Activated B cell treated with CpG ODN at 0.5 μM for 24 hours (primary cell): ENCODE measurements at regions not wholly inside any gene's neighbourhood (a gene's known extent, or its start where the extent isn't known, plus 50 kb on each side); places are given as distances from the start of the nearest gene placed in this dataset.

ENCODE experiments used
- ATAC-seq: fragments of 200-7000 bp; cut with Tn5 transposase; one replicate; pipeline ENCODE4 v1.10.0; 2021; ENCODE audit warnings: low read depth, mild to moderate bottlenecking, moderate library complexity
- CTCF ChIA-PET: fragments of 350-600 bp; sonication (Branson Sonifier 250); formaldehyde crosslinking; loops from one replicate; lab custom pipeline; 2021; ENCODE audit warnings: antibody characterized with exemption; lab: Charles Lee
- POLR2A ChIA-PET: fragments of 350-600 bp; sonication (Branson Sonifier 250); formaldehyde crosslinking; loops from one replicate; lab custom pipeline; 2021; ENCODE audit warnings: antibody characterized with exemption; lab: Charles Lee
- DNase-seq: peaks from one replicate; pipeline ENCODE4 v3.0.0; 2022
- H3K27ac Mint-ChIP-seq: one replicate; pipeline ENCODE4 v1.8.0; 2020; ENCODE audit warnings: mixed read lengths
- H3K27me3 Mint-ChIP-seq: one replicate; pipeline ENCODE4 v1.8.0; 2021; ENCODE audit warnings: mixed read lengths
- H3K36me3 Mint-ChIP-seq: one replicate; pipeline ENCODE4 v1.8.0; 2021; ENCODE audit warnings: low read depth, mixed read lengths
- H3K4me1 Mint-ChIP-seq: one replicate; pipeline ENCODE4 v1.8.0; 2021; ENCODE audit warnings: mixed read lengths
- H3K4me3 Mint-ChIP-seq: one replicate; pipeline ENCODE4 v1.8.0; 2020; ENCODE audit warnings: mild to moderate bottlenecking, mixed read lengths
- H3K9me3 Mint-ChIP-seq: one replicate; pipeline ENCODE4 v1.8.0; 2020; ENCODE audit warnings: mixed read lengths
- intact Hi-C: fragments of 100-400 bp; cut with micrococcal nuclease; formaldehyde crosslinking; loops from one replicate; pipeline ENCODE4 v1.15.1; 2024
- TF ChIP-seq, protein P1 (sequence below): fragments of 200-600 bp; IDR thresholded peaks from one replicate; pipeline ENCODE4 v1.8.0; 2022; ENCODE audit warnings: antibody characterized with exemption, mild to moderate bottlenecking

GRCh38 chr11:128304666-128305485 lies 282.5 kb downstream of the ETS1 start:
- ChIA-PET POLR2A (interaction anchor here (1.1 kb wide), 1 partner anchor 248 kb away, joined by 4 read pairs; no protein-coding TSS in a partner anchor), CTCF (no interaction called here)
- no peaks in the 10 kb centered on the region for H3K9me3 Mint-ChIP-seq
- DNase-seq (no peak), ATAC-seq (no peak)
- H3K36me3 Mint-ChIP-seq, result no peaks in the 10 kb centered on the region
- peaks cover 52% of the 10 kb centered on the region for H3K4me1 Mint-ChIP-seq
- H3K27me3 Mint-ChIP-seq, result no peaks in the 10 kb centered on the region
- H3K4me3 Mint-ChIP-seq, result peak overlapping the region; percentile 8
- TF ChIP-seq, protein P1, sequence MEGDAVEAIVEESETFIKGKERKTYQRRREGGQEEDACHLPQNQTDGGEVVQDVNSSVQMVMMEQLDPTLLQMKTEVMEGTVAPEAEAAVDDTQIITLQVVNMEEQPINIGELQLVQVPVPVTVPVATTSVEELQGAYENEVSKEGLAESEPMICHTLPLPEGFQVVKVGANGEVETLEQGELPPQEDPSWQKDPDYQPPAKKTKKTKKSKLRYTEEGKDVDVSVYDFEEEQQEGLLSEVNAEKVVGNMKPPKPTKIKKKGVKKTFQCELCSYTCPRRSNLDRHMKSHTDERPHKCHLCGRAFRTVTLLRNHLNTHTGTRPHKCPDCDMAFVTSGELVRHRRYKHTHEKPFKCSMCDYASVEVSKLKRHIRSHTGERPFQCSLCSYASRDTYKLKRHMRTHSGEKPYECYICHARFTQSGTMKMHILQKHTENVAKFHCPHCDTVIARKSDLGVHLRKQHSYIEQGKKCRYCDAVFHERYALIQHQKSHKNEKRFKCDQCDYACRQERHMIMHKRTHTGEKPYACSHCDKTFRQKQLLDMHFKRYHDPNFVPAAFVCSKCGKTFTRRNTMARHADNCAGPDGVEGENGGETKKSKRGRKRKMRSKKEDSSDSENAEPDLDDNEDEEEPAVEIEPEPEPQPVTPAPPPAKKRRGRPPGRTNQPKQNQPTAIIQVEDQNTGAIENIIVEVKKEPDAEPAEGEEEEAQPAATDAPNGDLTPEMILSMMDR, result no peak
- no peak overlapping the region for H3K27ac Mint-ChIP-seq
- intact Hi-C loops, result no loop called here

DNA sequence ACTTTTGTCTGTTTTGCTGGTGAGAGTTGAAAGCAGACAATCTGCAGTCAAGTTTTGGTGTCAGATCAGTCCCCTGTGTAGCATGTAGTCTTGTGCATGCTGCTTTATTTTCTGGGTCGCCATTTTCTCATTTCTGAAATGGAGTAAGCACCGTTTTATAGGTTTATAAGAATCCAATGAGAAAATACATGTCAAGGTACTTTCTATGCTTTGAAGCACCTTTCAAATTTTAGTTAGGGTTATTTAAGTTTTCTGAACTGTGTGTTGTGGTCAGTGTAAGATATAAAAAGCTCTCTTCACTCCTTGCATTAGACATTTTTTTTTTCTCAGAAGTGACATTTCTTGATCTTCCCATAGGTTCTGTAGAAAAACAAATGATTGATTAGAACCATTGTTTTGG lies 283.2 kb downstream of the ETS1 start:
- intact Hi-C loops, result no loop called here
- Mint-ChIP-seq H3K4me1 (peaks cover 60% of the 10 kb centered on the region), H3K9me3 (no peaks in the 10 kb centered on the region), H3K27ac (no peak overlapping the region), H3K4me3 (no peak overlapping the region), H3K36me3 (no peaks in the 10 kb centered on the region), H3K27me3 (no peaks in the 10 kb centered on the region)
- no peak for ATAC-seq
- TF ChIP-seq, protein P1, result no peak
- ChIA-PET POLR2A (no interaction called here), CTCF (no interaction called here)
- no peak for DNase-seq

- Mint-ChIP-seq H3K4me3 (no peak overlapping the region), H3K27me3 (no peaks in the 10 kb centered on the region), H3K36me3 (no peaks in the 10 kb centered on the region), H3K9me3 (no peaks in the 10 kb centered on the region), H3K4me1 (peaks cover 66% of the 10 kb centered on the region), H3K27ac (peak overlapping the region; percentile 19)
- intact Hi-C loops, result no loop called here
- ATAC-seq (no peak), DNase-seq (no peak)
- CTCF ChIA-PET, result interaction anchor here (0.7 to 1.6 kb wide), 2 partner anchors 20 to 645 kb away, joined by 3 to 4 read pairs; no protein-coding TSS in a partner anchor
- TF ChIP-seq, protein P1, result no peak
- POLR2A ChIA-PET, result interaction anchor here (0.7 to 2.3 kb wide), 5 partner anchors 9 to 288 kb away, joined by 3 to 10 read pairs (median 3); no protein-coding TSS in a partner anchor
Observed at GRCh38 chr11:128303383-128303782, 284.0 kb downstream of the ETS1 start.

GRCh38 chr11:128302425-128303186 lies 284.8 kb downstream of the ETS1 start:
- H3K4me1 Mint-ChIP-seq, result peaks cover 73% of the 10 kb centered on the region
- POLR2A ChIA-PET, result interaction anchor here (0.7 to 2.3 kb wide), 10 partner anchors 10 to 391 kb away, joined by 3 to 10 read pairs (median 3); partner anchors contain the start of gene FLI1

More at GRCh38 chr11:128302425-128303186, 284.8 kb downstream of the ETS1 start:
- DNase-seq (no peak), ATAC-seq (peak; percentile 89)
- Mint-ChIP-seq H3K4me3 (peak overlapping the region; percentile 21), H3K36me3 (no peaks in the 10 kb centered on the region), H3K9me3 (no peaks in the 10 kb centered on the region), H3K27ac (peak overlapping the region; percentile 81), H3K27me3 (no peaks in the 10 kb centered on the region)
- CTCF ChIA-PET, result interaction anchor here (0.7 to 1.6 kb wide), 3 partner anchors 12 to 646 kb away, joined by 3 to 4 read pairs (median 4); no protein-coding TSS in a partner anchor
- intact Hi-C loops, result loop anchor here (1.0 kb wide), 3 partner anchors 10 to 16 kb away; no protein-coding TSS in a partner anchor
- TF ChIP-seq, protein P1, result no peak
